Endothelial cell of umbilical vein (primary cell): ENCODE measurements at regions not wholly inside any gene's neighbourhood (a gene's known extent, or its start where the extent isn't known, plus 50 kb on each side); places are given as distances from the start of the nearest gene placed in this dataset.

Source experiments
- BruUV-seq: library from RNA; stranded (reverse); fragments of 400-500 nt; replicated peaks from 2 replicates; lab custom pipeline; 2021; lab: Mats Ljungman, UMichigan
- CTCF ChIA-PET: fragments of 300-600, 350-600 bp; sonication (Branson Sonifier 250); formaldehyde crosslinking; loops from one replicate; lab custom pipeline; 2021; ENCODE audit warnings: antibody characterized with exemption, inconsistent platforms; lab: Charles Lee
- POLR2A ChIA-PET: fragments of 300-600, 350-600 bp; sonication (Branson Sonifier 250); formaldehyde crosslinking; loops from one replicate; lab custom pipeline; 2021; ENCODE audit warnings: antibody characterized with exemption, inconsistent platforms; lab: Charles Lee
- DNase-seq: peaks from one replicate; pipeline ENCODE4 v3.0.0-alpha.2; 2011; ENCODE audit warnings: low read depth, low spot score
- FAIRE-seq: peaks from 2 replicates; lab custom pipeline; 2011; peaks lifted over from hg19 to GRCh38; lab: Jason Lieb, UNC
- H2AFZ ChIP-seq: 2 replicates; pipeline ENCODE4 v1.6.0; 2012; ENCODE audit warnings: low read depth, low read length, control low read depth, inconsistent platforms
- H3K27ac ChIP-seq: 2 replicates; pipeline ENCODE4 v1.5.1; 2011; ENCODE audit warnings: low read depth, mild to moderate bottlenecking, control low read depth, low read length, moderate library complexity; ENCODE audit not compliant: insufficient read depth
- H3K27me3 ChIP-seq, 2 experiments: 2 replicates each; pipeline versions ENCODE4 v1.6.0 to v1.6.1; 2011; ENCODE audit warnings: low read length in 2 of 2, mixed read lengths in 1 of 2; ENCODE audit not compliant: control insufficient read depth in 2 of 2, insufficient read depth in 2 of 2
- H3K36me3 ChIP-seq, 2 experiments: 2 replicates in 1 of 2; 3 replicates in 1 of 2; pipeline ENCODE4 v1.5.1; 2011; ENCODE audit warnings: low read length in 2 of 2, mild to moderate bottlenecking in 1 of 2, moderate library complexity in 1 of 2; ENCODE audit not compliant: control insufficient read depth in 2 of 2, insufficient read depth in 2 of 2; ENCODE audit errors: extremely low read depth in 1 of 2
- H3K4me1 ChIP-seq: 3 replicates; pipeline ENCODE4 v1.5.1; 2011; ENCODE audit warnings: mild to moderate bottlenecking, low read length; ENCODE audit not compliant: control insufficient read depth, insufficient read depth; ENCODE audit errors: extremely low read depth
- H3K4me2 ChIP-seq: 2 replicates; pipeline ENCODE4 v1.6.1; 2011; ENCODE audit warnings: low read length, control low read depth, mixed read lengths; ENCODE audit not compliant: insufficient read depth
- H3K4me3 ChIP-seq, 3 experiments: fragments of 200-600 bp in 1 of 3; sonication (generic), shearing (Covaris generic) in 1 of 3; replicated peaks in 1 of 3; 2 replicates each; pipeline ENCODE4 v1.5.1; 2011 to 2016; ENCODE audit warnings: control low read depth in 3 of 3, low read length in 3 of 3, mild to moderate bottlenecking in 2 of 3, inconsistent platforms in 1 of 3, low read depth in 1 of 3, moderate library complexity in 1 of 3; ENCODE audit not compliant: insufficient read depth in 1 of 3
- H3K79me2 ChIP-seq: 2 replicates; pipeline ENCODE4 v1.6.0; 2012; ENCODE audit warnings: low read length, inconsistent platforms; ENCODE audit not compliant: control insufficient read depth, insufficient read depth
- H3K9ac ChIP-seq: replicated peaks from 2 replicates; pipeline ENCODE3; 2011; ENCODE audit warnings: low read length, control low read depth; ENCODE audit not compliant: insufficient read depth; ENCODE audit errors: extremely low read depth
- H3K9me1 ChIP-seq: replicated peaks from 3 replicates; pipeline ENCODE4 v1.6.0; 2011; ENCODE audit warnings: mild to moderate bottlenecking, low read length; ENCODE audit not compliant: control insufficient read depth, insufficient read depth; ENCODE audit errors: extremely low read depth
- H3K9me3 ChIP-seq: replicated peaks from 2 replicates; pipeline ENCODE4 v1.5.1; 2012; ENCODE audit warnings: low read length, inconsistent platforms; ENCODE audit not compliant: control insufficient read depth, insufficient read depth
- H4K20me1 ChIP-seq: replicated peaks from 2 replicates; pipeline ENCODE3; 2011; ENCODE audit warnings: mild to moderate bottlenecking, low read length; ENCODE audit not compliant: control insufficient read depth, insufficient read depth; ENCODE audit errors: extremely low read depth
- CTCF ChIP-seq, 2 donors: IDR thresholded peaks; 1 replicate in 1 of 2; 2 replicates in 1 of 2; pipeline ENCODE4 v1.5.1; 2011; ENCODE audit warnings: low read length in 2 of 2, mild to moderate bottlenecking in 2 of 2, moderate library complexity in 2 of 2, control low read depth in 1 of 2, inconsistent platforms in 1 of 2, low read depth in 1 of 2; ENCODE audit not compliant: insufficient read depth in 1 of 2; ENCODE audit errors: extremely low read depth in 1 of 2
- JUN ChIP-seq: IDR thresholded peaks from 2 replicates; pipeline ENCODE4 v1.6.1; 2011; ENCODE audit warnings: borderline replicate concordance, low read depth; ENCODE audit not compliant: insufficient read length, insufficient read depth
- MYC ChIP-seq: IDR thresholded peaks from one replicate; pipeline ENCODE4 v1.6.1; 2011; ENCODE audit warnings: mild to moderate bottlenecking, low read depth, low read length
- dilution Hi-C: fragments of 300-500 bp; cut with MboI; formaldehyde crosslinking; loops from one replicate; pipeline ENCODE4 v1.15.0; 2019; ENCODE audit warnings: low sequenced_read_pairs; ENCODE audit not compliant: extremely low pct_ligation_motif_present
- intact Hi-C: fragments of 100-400 bp; cut with micrococcal nuclease; formaldehyde crosslinking; loops from one replicate; pipeline ENCODE4 v1.10.0; 2022

- CTCF ChIA-PET: no interaction called here
- no peaks in the 10 kb centered on the region for H3K9me3 ChIP-seq
- no peak overlapping the region for H3K27ac ChIP-seq
Measured at GRCh38 chr9:115393976-115394775, 276.2 kb upstream of the TNC start.

More at GRCh38 chr9:115393976-115394775, 276.2 kb upstream of the TNC start:
- H4K20me1 ChIP-seq: no peaks in the 10 kb centered on the region
- no peak overlapping the region for H3K4me2 ChIP-seq
- no peak overlapping the region for H3K4me3 ChIP-seq
- H2AFZ ChIP-seq: no peak overlapping the region
- DNase-seq: no peak
- no peaks in the 10 kb centered on the region for H3K4me1 ChIP-seq
- intact Hi-C loops (no loop called here), dilution Hi-C loops (no loop called here)
- BruUV-seq: no TSS peak
- no peaks in the 10 kb centered on the region for H3K27me3 ChIP-seq
- no peak for FAIRE-seq
- H3K9me1 ChIP-seq: no peaks in the 10 kb centered on the region
- H3K79me2 ChIP-seq: no peaks in the 10 kb centered on the region
- no peak overlapping the region for H3K9ac ChIP-seq
- POLR2A ChIA-PET: no interaction called here
- TF ChIP-seq JUN (no peak), MYC (no peak), CTCF (IDR thresholded peaks at IDR 0.05; ENCODE audit: extremely low read depth in 1 of 2, insufficient read depth in 1 of 2, low read depth in 1 of 2, low read length in 2 of 2) (no peak)
- no peaks in the 10 kb centered on the region for H3K36me3 ChIP-seq
